ENCODE measurements at regions not wholly inside any gene's neighbourhood (a gene's known extent, or its start where the extent isn't known, plus 50 kb on each side); places are given as distances from the start of the nearest gene placed in this dataset.

- no peak for DNase-seq
Measured at GRCh38 chr3:106365061-106365691, 496.4 kb upstream of the CBLB start.

GRCh38 chr3:106366352-106366751 is 497.5 kb upstream of the CBLB start:
- no peak for DNase-seq

- DNase-seq: no peak
Measured at GRCh38 chr3:106367496-106367895, 498.7 kb upstream of the CBLB start.

- DNase-seq: peak; percentile 68
Measured at GRCh38 chr3:106371221-106371970, 502.6 kb upstream of the CBLB start.

- no peak for DNase-seq
Measured at GRCh38 chr3:106371971-106372805, 503.4 kb upstream of the CBLB start.

- DNase-seq: no peak
Measured at GRCh38 chr3:106372806-106373190, 504.0 kb upstream of the CBLB start.

- DNase-seq: no peak
Measured at GRCh38 chr3:106376016-106376570, 507.3 kb upstream of the CBLB start.

- no peak for DNase-seq
Measured at GRCh38 chr3:106379251-106379750, 510.5 kb upstream of the CBLB start.

GRCh38 chr3:106380232-106380631 is 511.4 kb upstream of the CBLB start:
- DNase-seq: no peak

GRCh38 chr3:106381286-106381938 is 512.6 kb upstream of the CBLB start:
- DNase-seq: no peak

GRCh38 chr3:106381939-106382335 is 513.1 kb upstream of the CBLB start:
- no peak for DNase-seq

GRCh38 chr3:106386050-106386449 is 517.2 kb upstream of the CBLB start:
- DNase-seq: no peak

GRCh38 chr3:106392915-106393314 is 524.1 kb upstream of the CBLB start:
- DNase-seq: no peak

GRCh38 chr3:106397006-106397405 is 528.2 kb upstream of the CBLB start:
- DNase-seq: no peak

GRCh38 chr3:106398891-106399600 is 530.2 kb upstream of the CBLB start:
- peak; percentile 69 for DNase-seq

- DNase-seq: peak; percentile 64
Measured at GRCh38 chr3:106399761-106400160, 530.9 kb upstream of the CBLB start.

GRCh38 chr3:106401666-106402490 is 533.1 kb upstream of the CBLB start:
- DNase-seq: no peak

- peak; percentile 97 for DNase-seq
Measured at GRCh38 chr3:106403371-106404145, 534.7 kb upstream of the CBLB start.

GRCh38 chr3:106413683-106414082 is 544.9 kb upstream of the CBLB start:
- no peak for DNase-seq

GRCh38 chr3:106420628-106421027 is 551.8 kb upstream of the CBLB start:
- no peak for DNase-seq

Measured in NCI-H82 (cell line).